OCI-LY7 (cell line): ENCODE measurements at regions not wholly inside any gene's neighbourhood (a gene's known extent, or its start where the extent isn't known, plus 50 kb on each side); places are given as distances from the start of the nearest gene placed in this dataset.

ENCODE experiments used
- EZH2phosphoT487 ChIP-seq: fragments of 200-600 bp; sonication (generic); IDR thresholded peaks from 2 replicates; pipeline ENCODE4 v1.6.1; 2018; ENCODE audit warnings: low read depth, borderline replicate concordance, mild to moderate bottlenecking, mixed run types, antibody characterized with exemption, low read length, moderate library complexity, mixed read lengths
- TF ChIP-seq, protein P1 (sequence below): fragments of 200-600 bp; sonication (generic); conservative IDR thresholded peaks from 2 replicates; pipeline ENCODE4 v1.5.1; 2014; ENCODE audit warnings: mild to moderate bottlenecking, antibody characterized with exemption, low read length, moderate library complexity, mixed read lengths

GRCh38 chr2:8298783-8299182, 383.1 kb upstream of the ID2 start:
- TF ChIP-seq, protein P1, sequence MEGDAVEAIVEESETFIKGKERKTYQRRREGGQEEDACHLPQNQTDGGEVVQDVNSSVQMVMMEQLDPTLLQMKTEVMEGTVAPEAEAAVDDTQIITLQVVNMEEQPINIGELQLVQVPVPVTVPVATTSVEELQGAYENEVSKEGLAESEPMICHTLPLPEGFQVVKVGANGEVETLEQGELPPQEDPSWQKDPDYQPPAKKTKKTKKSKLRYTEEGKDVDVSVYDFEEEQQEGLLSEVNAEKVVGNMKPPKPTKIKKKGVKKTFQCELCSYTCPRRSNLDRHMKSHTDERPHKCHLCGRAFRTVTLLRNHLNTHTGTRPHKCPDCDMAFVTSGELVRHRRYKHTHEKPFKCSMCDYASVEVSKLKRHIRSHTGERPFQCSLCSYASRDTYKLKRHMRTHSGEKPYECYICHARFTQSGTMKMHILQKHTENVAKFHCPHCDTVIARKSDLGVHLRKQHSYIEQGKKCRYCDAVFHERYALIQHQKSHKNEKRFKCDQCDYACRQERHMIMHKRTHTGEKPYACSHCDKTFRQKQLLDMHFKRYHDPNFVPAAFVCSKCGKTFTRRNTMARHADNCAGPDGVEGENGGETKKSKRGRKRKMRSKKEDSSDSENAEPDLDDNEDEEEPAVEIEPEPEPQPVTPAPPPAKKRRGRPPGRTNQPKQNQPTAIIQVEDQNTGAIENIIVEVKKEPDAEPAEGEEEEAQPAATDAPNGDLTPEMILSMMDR, result no peak
- TF ChIP-seq EZH2phosphoT487, result no peak
